A673 (cell line): ENCODE measurements at regions not wholly inside any gene's neighbourhood (a gene's known extent, or its start where the extent isn't known, plus 50 kb on each side); places are given as distances from the start of the nearest gene placed in this dataset.

Experiments
- BruUV-seq: library from RNA; stranded (reverse); fragments of 400-500 nt; replicated peaks from 2 replicates; lab custom pipeline; 2021; lab: Mats Ljungman, UMichigan
- CTCF ChIA-PET: fragments of 300-600 bp; sonication (Branson Sonifier 250); formaldehyde crosslinking; loops from one replicate; lab custom pipeline; 2022; ENCODE audit warnings: antibody characterized with exemption; lab: Charles Lee
- POLR2A ChIA-PET: fragments of 300-600 bp; sonication (Branson Sonifier 250); formaldehyde crosslinking; loops from one replicate; lab custom pipeline; 2022; ENCODE audit warnings: antibody characterized with exemption; ENCODE audit not compliant: low non-redundant PET; lab: Charles Lee
- DNase-seq: peaks from one replicate; pipeline ENCODE4 v3.0.0-alpha.2; 2015; ENCODE audit warnings: low spot score
- H3K27ac ChIP-seq: fragments of 200-600 bp; sonication (generic); 2 replicates; pipeline ENCODE4 v1.5.1; 2016; ENCODE audit warnings: mixed run types, low read depth, mild to moderate bottlenecking, mixed read lengths, antibody characterized with exemption, low read length; ENCODE audit not compliant: poor library complexity, severe bottlenecking
- H3K27me3 ChIP-seq: fragments of 200-600 bp; sonication (generic); replicated peaks from 2 replicates; pipeline ENCODE4 v1.6.1; 2017; ENCODE audit warnings: mixed run types, low read depth, mild to moderate bottlenecking, mixed read lengths, antibody characterized with exemption, low read length; ENCODE audit not compliant: insufficient read depth, poor library complexity
- H3K36me3 ChIP-seq: fragments of 200-600 bp; sonication (generic); 2 replicates; pipeline ENCODE4 v1.6.1; 2016; ENCODE audit warnings: mixed run types, mild to moderate bottlenecking, mixed read lengths, antibody characterized with exemption, low read length; ENCODE audit not compliant: insufficient read depth, poor library complexity, severe bottlenecking
- H3K4me1 ChIP-seq: fragments of 200-600 bp; sonication (generic); 2 replicates; pipeline ENCODE4 v1.6.1; 2017; ENCODE audit warnings: mixed run types, mild to moderate bottlenecking, mixed read lengths, antibody characterized with exemption, low read length; ENCODE audit not compliant: insufficient read depth, poor library complexity, severe bottlenecking
- H3K4me3 ChIP-seq: fragments of 200-600 bp; sonication (generic); 2 replicates; pipeline ENCODE4 v1.5.1; 2016; ENCODE audit warnings: low read depth, mixed run types, mild to moderate bottlenecking, mixed read lengths, low read length; ENCODE audit not compliant: poor library complexity, severe bottlenecking
- H3K9me3 ChIP-seq: fragments of 200-600 bp; sonication (generic); 2 replicates; pipeline ENCODE4 v1.6.1; 2016; ENCODE audit warnings: mixed run types, low read depth, mild to moderate bottlenecking, mixed read lengths, antibody characterized with exemption, low read length; ENCODE audit not compliant: poor library complexity, severe bottlenecking
- EZH2 ChIP-seq: fragments of 200-600 bp; sonication (generic); IDR thresholded peaks from 2 replicates; pipeline ENCODE4 v1.6.1; 2017; ENCODE audit warnings: borderline replicate concordance, low read depth, mild to moderate bottlenecking, mixed read lengths, antibody characterized with exemption, low read length; ENCODE audit not compliant: poor library complexity, severe bottlenecking
- intact Hi-C: fragments of 100-400 bp; cut with micrococcal nuclease; formaldehyde crosslinking; loops from one replicate; pipeline ENCODE4 v1.10.0; 2022; ENCODE audit not compliant: unreplicated experiment
- TF ChIP-seq, protein P1 (sequence below): fragments of 300-800, 200-600 bp; sonication (generic); conservative IDR thresholded peaks from 2 replicates; pipeline ENCODE4 v1.5.1; 2017; ENCODE audit warnings: low read depth, mild to moderate bottlenecking, antibody characterized with exemption, low read length, moderate library complexity, mixed read lengths

GRCh38 chr13:40123962-40124632, 468.6 kb downstream of the COG6 start:
- CTCF ChIA-PET, result no interaction called here
- no peaks in the 10 kb centered on the region for H3K27me3 ChIP-seq
- no peaks in the 10 kb centered on the region for H3K9me3 ChIP-seq
- TF ChIP-seq, protein P1, sequence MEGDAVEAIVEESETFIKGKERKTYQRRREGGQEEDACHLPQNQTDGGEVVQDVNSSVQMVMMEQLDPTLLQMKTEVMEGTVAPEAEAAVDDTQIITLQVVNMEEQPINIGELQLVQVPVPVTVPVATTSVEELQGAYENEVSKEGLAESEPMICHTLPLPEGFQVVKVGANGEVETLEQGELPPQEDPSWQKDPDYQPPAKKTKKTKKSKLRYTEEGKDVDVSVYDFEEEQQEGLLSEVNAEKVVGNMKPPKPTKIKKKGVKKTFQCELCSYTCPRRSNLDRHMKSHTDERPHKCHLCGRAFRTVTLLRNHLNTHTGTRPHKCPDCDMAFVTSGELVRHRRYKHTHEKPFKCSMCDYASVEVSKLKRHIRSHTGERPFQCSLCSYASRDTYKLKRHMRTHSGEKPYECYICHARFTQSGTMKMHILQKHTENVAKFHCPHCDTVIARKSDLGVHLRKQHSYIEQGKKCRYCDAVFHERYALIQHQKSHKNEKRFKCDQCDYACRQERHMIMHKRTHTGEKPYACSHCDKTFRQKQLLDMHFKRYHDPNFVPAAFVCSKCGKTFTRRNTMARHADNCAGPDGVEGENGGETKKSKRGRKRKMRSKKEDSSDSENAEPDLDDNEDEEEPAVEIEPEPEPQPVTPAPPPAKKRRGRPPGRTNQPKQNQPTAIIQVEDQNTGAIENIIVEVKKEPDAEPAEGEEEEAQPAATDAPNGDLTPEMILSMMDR, result no peak
- TF ChIP-seq EZH2, result no peak
- POLR2A ChIA-PET, result no interaction called here
- BruUV-seq, result no TSS peak
- H3K27ac ChIP-seq, result no peak overlapping the region
- no peaks in the 10 kb centered on the region for H3K4me1 ChIP-seq
- no peak for DNase-seq
- intact Hi-C loops, result no loop called here
- H3K36me3 ChIP-seq, result no peaks in the 10 kb centered on the region
- no peak overlapping the region for H3K4me3 ChIP-seq

- CTCF ChIA-PET, result interaction anchor here (0.6 kb wide), 1 partner anchor 26 kb away, joined by 3 read pairs; no protein-coding TSS in a partner anchor
- H3K4me1 ChIP-seq, result no peaks in the 10 kb centered on the region
- H3K9me3 ChIP-seq, result no peaks in the 10 kb centered on the region
- no peak for DNase-seq
- no peak overlapping the region for H3K27ac ChIP-seq
- TF ChIP-seq, protein P1, result no peak
- no peak for TF ChIP-seq EZH2
- no peaks in the 10 kb centered on the region for H3K36me3 ChIP-seq
- H3K4me3 ChIP-seq, result no peak overlapping the region
- BruUV-seq, result no TSS peak
- no peaks in the 10 kb centered on the region for H3K27me3 ChIP-seq
- POLR2A ChIA-PET, result no interaction called here
- intact Hi-C loops, result no loop called here
These were observed 469.2 kb downstream of the COG6 start for GRCh38 chr13:40124633-40125015.

- POLR2A ChIA-PET, result no interaction called here
- no TSS peak for BruUV-seq
- intact Hi-C loops, result no loop called here
These were observed 469.9 kb downstream of the COG6 start for GRCh38 chr13:40125336-40125735.

More at GRCh38 chr13:40125336-40125735, 469.9 kb downstream of the COG6 start:
- no peaks in the 10 kb centered on the region for H3K9me3 ChIP-seq
- H3K4me1 ChIP-seq, result no peaks in the 10 kb centered on the region
- no peaks in the 10 kb centered on the region for H3K27me3 ChIP-seq
- H3K4me3 ChIP-seq, result no peak overlapping the region
- H3K27ac ChIP-seq, result no peak overlapping the region
- no peak for DNase-seq
- no peaks in the 10 kb centered on the region for H3K36me3 ChIP-seq
- no peak for TF ChIP-seq EZH2
- TF ChIP-seq, protein P1, result no peak
- CTCF ChIA-PET, result interaction anchor here (0.6 kb wide), 1 partner anchor 27 kb away, joined by 3 read pairs; no protein-coding TSS in a partner anchor
